ENCODE measurements at regions not wholly inside any gene's neighbourhood (a gene's known extent, or its start where the extent isn't known, plus 50 kb on each side); places are given as distances from the start of the nearest gene placed in this dataset.

DNA sequence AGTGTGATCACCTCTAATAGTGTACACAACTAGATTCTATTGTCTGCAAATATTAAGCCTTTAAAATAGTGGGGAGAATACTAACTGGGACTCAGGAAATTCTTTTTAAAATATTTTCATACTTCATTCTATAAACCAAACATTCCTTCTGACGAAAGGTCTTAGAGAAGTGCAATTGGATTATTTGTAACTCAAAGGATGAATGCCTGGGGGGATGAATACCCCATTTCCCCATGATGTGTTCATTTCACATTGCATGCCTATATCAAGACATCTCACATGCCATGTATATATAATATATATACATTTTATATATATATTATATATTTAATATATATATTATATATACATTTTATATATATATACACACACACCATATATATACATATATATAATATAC lies 189.9 kb downstream of the VGLL3 start:
- Histone ChIP-seq H3K4me3 (no peak overlapping the region), H3K27me3 (no peaks in the 10 kb centered on the region), H3K27ac (no peak overlapping the region), H3K4me1 (no peaks in the 10 kb centered on the region), H3K4me2 (no peak overlapping the region), H3K36me3 (no peaks in the 10 kb centered on the region), H3K9ac (no peak overlapping the region), H3K9me3 (replicated peaks in 1 of 11) (peaks cover 0 to 5% (median 0%) of the 10 kb centered on the region in 11 experiments; a peak in 2 of 22 replicates), H4K20me1 (no peaks in the 10 kb centered on the region)
- TF ChIP-seq Cebpa-rat (IDR thresholded peaks at IDR 0.05): no peak

DNA sequence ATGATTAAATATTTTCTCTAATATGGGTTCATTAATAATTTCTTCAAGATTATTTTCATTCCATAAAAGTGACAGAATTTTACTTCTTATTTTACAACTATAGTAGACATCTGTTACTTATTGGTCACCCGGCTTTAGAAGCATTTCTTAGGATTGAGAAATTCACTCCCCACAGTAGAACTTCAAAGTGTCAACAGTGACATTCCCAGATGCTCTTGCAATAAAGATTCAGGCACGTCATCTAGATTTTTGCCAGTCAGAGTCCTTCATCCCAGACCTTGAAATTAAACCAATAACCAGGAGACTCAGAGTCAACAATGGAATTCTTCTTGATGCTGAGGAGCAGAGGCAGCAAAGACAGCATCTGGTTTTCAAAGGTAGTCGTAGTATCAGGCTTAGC lies 190.8 kb downstream of the VGLL3 start:
- Histone ChIP-seq H4K20me1 (no peaks in the 10 kb centered on the region), H3K4me1 (no peaks in the 10 kb centered on the region), H3K4me3 (no peak overlapping the region), H3K4me2 (no peak overlapping the region), H3K27me3 (no peaks in the 10 kb centered on the region), H3K36me3 (no peaks in the 10 kb centered on the region), H3K9ac (no peak overlapping the region), H3K27ac (no peak overlapping the region), H3K9me3 (replicated peaks in 1 of 11) (peaks cover 0 to under 1% (median 0%) of the 10 kb centered on the region in 11 experiments; a peak in 1 of 22 replicates)
- TF ChIP-seq Cebpa-rat (IDR thresholded peaks at IDR 0.05): no peak

DNA sequence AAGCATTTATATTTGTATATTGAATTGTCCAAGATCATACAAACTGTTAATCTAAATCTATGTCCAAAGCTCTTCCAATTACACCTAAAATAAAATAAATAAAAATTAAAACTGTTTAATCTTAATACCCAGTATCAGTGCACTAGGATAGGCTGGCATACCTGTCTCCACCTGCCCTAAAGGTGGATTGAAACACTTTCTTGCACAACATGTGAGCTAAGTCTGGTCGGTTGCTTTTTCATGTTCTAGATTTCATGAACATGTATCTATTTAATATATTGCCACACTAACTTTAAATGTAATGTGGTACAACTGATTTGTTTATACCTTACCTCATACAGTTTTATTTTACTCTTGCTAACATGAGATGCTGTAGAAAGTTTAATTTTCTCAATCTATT lies 193.0 kb downstream of the VGLL3 start:
- no peaks in the 10 kb centered on the region for H3K9me3 ChIP-seq (replicated peaks in 1 of 11)
- no peak overlapping the region for H3K9ac ChIP-seq
- no peak overlapping the region for H3K4me2 ChIP-seq
- no peaks in the 10 kb centered on the region for H3K27me3 ChIP-seq
- H3K36me3 ChIP-seq: no peaks in the 10 kb centered on the region
- H3K4me1 ChIP-seq: no peaks in the 10 kb centered on the region
- H3K4me3 ChIP-seq: no peak overlapping the region
- no peak overlapping the region for H3K27ac ChIP-seq
- no peak for TF ChIP-seq Cebpa-rat (IDR thresholded peaks at IDR 0.05)
- H4K20me1 ChIP-seq: no peaks in the 10 kb centered on the region

DNA sequence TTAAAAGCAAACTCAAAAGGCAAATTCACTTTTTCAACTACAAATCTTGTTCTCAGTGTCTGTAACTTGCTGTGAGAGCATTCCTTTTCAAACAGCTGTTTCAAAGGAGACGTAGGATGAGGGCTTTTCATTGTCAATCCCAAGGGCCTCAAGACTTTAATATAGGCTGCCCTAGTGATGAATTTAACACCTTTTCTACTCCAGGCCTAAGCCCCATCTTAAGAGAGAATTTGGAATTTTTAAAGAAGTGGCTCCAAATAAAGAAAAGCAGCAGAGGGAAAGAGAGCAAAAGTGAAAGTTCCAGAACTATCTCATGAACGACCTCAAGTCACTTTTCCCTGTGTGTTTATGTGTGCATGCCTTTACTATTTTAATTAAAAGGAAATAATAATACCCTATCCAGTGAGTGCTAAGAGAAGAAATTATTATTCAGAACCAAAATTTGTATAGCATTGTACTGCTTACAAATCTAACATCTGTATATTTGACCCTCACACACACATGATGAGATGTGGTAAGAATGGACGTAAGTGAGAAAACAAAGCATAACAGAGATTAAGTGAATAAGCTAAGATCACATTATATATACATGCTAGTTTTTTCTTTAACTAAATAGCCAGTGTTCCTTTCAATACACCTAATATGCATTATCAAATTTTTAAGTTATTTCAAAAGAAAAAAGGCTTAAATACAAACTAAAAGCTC lies 196.4 kb downstream of the VGLL3 start:
- Histone ChIP-seq H3K9me3 (replicated peaks in 1 of 11) (no peaks in the 10 kb centered on the region), H3K36me3 (no peaks in the 10 kb centered on the region), H3K4me2 (no peak overlapping the region), H3K27me3 (no peaks in the 10 kb centered on the region), H3K9ac (no peak overlapping the region), H3K4me1 (no peaks in the 10 kb centered on the region), H4K20me1 (no peaks in the 10 kb centered on the region), H3K27ac (no peak overlapping the region), H3K4me3 (no peak overlapping the region)
- TF ChIP-seq Cebpa-rat (IDR thresholded peaks at IDR 0.05): no peak

DNA sequence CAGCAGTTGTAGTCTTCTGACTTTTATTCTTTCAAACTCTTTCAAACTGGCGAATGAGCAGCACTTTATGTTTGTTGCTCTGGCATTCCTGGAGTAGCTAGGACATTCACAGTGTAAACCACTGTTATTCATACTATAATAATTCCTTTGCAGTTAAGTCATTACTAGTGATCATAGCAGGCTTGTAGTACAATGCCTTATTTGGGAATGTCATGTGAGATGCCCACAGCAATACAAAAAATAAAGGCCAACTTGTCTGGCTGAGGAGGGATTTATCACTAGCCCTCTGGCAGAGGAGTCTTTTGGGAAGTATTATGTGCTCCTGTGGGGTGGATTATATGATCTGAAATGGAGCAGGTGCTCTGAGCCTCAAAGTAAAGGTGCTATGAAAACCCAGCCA lies 197.2 kb downstream of the VGLL3 start:
- H3K27ac ChIP-seq: no peak overlapping the region
- H3K36me3 ChIP-seq: no peaks in the 10 kb centered on the region
- H3K4me2 ChIP-seq: no peak overlapping the region
- H3K9me3 ChIP-seq (replicated peaks in 1 of 11): no peaks in the 10 kb centered on the region
- H3K4me1 ChIP-seq: no peaks in the 10 kb centered on the region
- no peak overlapping the region for H3K4me3 ChIP-seq
- H3K9ac ChIP-seq: no peak overlapping the region
- H4K20me1 ChIP-seq: no peaks in the 10 kb centered on the region
- no peak for TF ChIP-seq Cebpa-rat (IDR thresholded peaks at IDR 0.05)
- no peaks in the 10 kb centered on the region for H3K27me3 ChIP-seq

DNA sequence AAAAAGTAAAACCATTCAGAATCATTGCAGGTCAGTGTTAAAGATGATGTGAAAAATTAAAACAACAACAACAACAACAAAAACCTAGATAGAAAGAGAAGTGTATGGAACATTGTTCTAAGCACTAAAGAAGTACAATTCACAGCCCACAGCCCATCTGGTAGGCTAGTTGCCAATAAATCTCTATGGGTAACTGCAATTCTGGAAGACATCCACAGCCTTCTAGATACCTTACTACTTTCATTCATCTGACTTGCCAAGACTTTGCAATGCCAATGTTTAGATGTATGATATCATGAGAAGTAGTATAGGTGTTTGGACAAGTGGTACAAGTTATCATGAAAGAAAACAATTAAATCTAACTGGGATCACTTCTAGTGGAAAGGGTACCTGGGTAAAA lies 198.6 kb downstream of the VGLL3 start:
- Histone ChIP-seq H3K4me3 (no peak overlapping the region), H3K27me3 (no peaks in the 10 kb centered on the region), H3K4me2 (no peak overlapping the region), H3K4me1 (no peaks in the 10 kb centered on the region), H3K9me3 (replicated peaks in 1 of 11) (no peaks in the 10 kb centered on the region), H4K20me1 (no peaks in the 10 kb centered on the region), H3K9ac (no peak overlapping the region), H3K27ac (no peak overlapping the region), H3K36me3 (no peaks in the 10 kb centered on the region)
- TF ChIP-seq Cebpa-rat (IDR thresholded peaks at IDR 0.05): no peak

DNA sequence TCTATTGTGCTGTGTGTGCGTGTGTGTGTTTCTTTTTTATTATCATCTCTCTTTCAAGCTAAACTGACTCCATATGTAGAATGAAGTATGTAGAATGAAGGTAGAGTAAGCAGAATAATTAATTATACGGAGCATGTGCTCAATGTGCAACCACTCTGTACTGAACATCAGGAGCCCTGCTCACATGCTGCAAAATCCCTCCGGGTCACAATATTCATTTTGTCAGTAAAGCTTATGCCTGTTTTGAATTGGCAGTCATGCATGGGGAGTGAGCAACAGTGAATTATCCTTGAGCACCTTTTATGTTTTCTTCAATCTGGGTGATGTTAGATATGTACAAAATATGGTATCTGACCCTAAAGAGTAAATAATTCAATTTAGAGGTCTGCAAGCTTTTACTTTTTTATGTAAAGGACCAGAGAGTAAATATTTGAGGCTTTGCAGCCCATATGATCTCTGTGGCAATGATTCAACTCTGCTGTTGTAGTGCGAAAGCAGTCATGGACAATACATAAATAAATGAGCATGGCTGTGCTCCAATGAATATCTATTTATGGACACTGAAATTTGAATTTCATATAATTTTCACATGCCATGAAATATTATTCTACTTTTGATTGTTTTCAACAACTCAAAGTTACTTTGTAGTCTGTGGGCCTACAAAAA lies 199.9 kb downstream of the VGLL3 start:
- no peak for TF ChIP-seq Cebpa-rat (IDR thresholded peaks at IDR 0.05)
- no peak overlapping the region for H3K9ac ChIP-seq
- no peaks in the 10 kb centered on the region for H3K4me1 ChIP-seq
- H3K36me3 ChIP-seq: no peaks in the 10 kb centered on the region
- no peak overlapping the region for H3K4me2 ChIP-seq
- no peaks in the 10 kb centered on the region for H3K27me3 ChIP-seq
- H3K27ac ChIP-seq: no peak overlapping the region
- no peaks in the 10 kb centered on the region for H4K20me1 ChIP-seq
- H3K4me3 ChIP-seq: no peak overlapping the region
- no peaks in the 10 kb centered on the region for H3K9me3 ChIP-seq (replicated peaks in 1 of 11)

DNA sequence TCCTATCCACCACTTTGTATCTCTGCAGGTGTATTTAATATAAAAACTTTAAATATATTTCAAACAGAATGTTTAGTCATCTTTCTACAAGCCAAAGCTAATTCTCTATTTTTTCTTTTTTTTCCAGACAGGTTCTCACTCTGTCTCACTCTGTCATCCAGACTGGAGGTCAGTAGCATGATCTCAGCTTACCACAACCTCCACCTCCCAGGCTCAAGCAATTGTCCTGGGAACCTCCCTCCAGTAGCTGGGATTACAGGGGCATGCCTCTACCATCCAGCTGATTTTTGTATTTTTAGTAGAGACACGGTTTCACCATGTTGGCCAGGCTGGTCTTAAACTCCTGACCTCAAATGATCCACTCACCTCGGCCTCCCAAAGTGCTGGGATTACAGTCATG lies 202.6 kb downstream of the VGLL3 start:
- H3K9ac ChIP-seq: no peak overlapping the region

DNA sequence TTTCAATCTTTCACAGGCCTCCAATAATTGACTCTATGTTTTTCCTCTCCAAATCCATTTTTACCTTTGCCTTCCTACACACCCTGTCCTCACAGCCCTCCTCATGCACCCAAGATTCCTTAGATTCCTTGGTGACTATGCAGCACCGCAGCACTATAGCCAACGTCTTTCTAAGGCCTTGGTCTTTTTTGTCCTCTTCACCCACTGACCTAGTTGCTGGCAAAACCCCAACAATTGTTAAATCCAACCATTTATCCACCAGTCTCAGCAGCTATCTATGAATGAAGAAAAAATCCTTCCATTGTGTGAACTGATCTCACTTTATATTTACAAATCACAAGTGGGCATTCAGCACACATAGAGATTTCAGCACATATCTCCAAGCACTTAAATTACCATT lies 203.9 kb downstream of the VGLL3 start:
- H3K36me3 ChIP-seq: no peaks in the 10 kb centered on the region
- no peaks in the 10 kb centered on the region for H3K4me1 ChIP-seq
- no peaks in the 10 kb centered on the region for H3K27me3 ChIP-seq
- no peak overlapping the region for H3K4me2 ChIP-seq
- no peaks in the 10 kb centered on the region for H3K9me3 ChIP-seq (replicated peaks in 1 of 11)
- H3K27ac ChIP-seq: no peak overlapping the region
- H4K20me1 ChIP-seq: no peaks in the 10 kb centered on the region
- TF ChIP-seq Cebpa-rat (IDR thresholded peaks at IDR 0.05): no peak
- no peak overlapping the region for H3K4me3 ChIP-seq
- no peak overlapping the region for H3K9ac ChIP-seq

More for the DNA sequence above, 202.6 kb downstream of the VGLL3 start:
- H3K4me2 ChIP-seq: no peak overlapping the region
- no peaks in the 10 kb centered on the region for H4K20me1 ChIP-seq
- H3K4me3 ChIP-seq: no peak overlapping the region
- H3K9me3 ChIP-seq (replicated peaks in 1 of 11): no peaks in the 10 kb centered on the region
- TF ChIP-seq Cebpa-rat (IDR thresholded peaks at IDR 0.05): no peak
- no peaks in the 10 kb centered on the region for H3K36me3 ChIP-seq
- H3K4me1 ChIP-seq: no peaks in the 10 kb centered on the region
- H3K27me3 ChIP-seq: no peaks in the 10 kb centered on the region
- H3K27ac ChIP-seq: no peak overlapping the region

DNA sequence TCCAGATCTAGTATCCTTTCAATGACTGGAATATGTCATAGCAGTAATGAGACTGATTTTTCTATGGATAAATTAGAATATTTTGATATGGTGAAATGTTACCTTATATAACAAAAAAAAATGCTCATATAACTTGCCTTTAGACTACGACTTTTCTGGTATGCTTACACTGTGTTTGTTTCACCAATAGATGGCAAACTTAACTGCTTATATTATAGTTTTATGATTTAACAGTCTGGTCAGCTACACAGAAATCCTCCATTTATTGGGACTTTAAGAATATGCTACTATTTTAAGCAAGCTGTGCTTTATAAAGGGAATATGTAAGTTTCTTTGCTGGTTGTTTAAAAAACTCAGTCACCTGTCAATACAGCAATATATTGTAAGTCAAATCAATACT lies 205.6 kb downstream of the VGLL3 start:
- Histone ChIP-seq H3K4me1 (no peaks in the 10 kb centered on the region), H3K9ac (no peak overlapping the region), H3K27ac (no peak overlapping the region), H4K20me1 (no peaks in the 10 kb centered on the region), H3K9me3 (replicated peaks in 1 of 11) (no peaks in the 10 kb centered on the region), H3K4me2 (no peak overlapping the region), H3K27me3 (no peaks in the 10 kb centered on the region), H3K36me3 (no peaks in the 10 kb centered on the region), H3K4me3 (no peak overlapping the region)
- no peak for TF ChIP-seq Cebpa-rat (IDR thresholded peaks at IDR 0.05)

Data from BLaER1 treated with 17β-estradiol and CSF1 and Interleukin-3, amounts not matched to agents 10 nM and 100 nM (cell line).